B cell (primary cell): ENCODE measurements at regions not wholly inside any gene's neighbourhood (a gene's known extent, or its start where the extent isn't known, plus 50 kb on each side); places are given as distances from the start of the nearest gene placed in this dataset.

ENCODE experiments used
- EZH2 ChIP-seq: IDR thresholded peaks from 2 replicates; pipeline ENCODE4 v1.6.1; 2012; ENCODE audit warnings: borderline replicate concordance, low read depth, mild to moderate bottlenecking, moderate library complexity, low read length; ENCODE audit not compliant: insufficient read depth, poor library complexity, severe bottlenecking
- TF ChIP-seq, protein P1 (sequence below): fragments of 200-600 bp; IDR thresholded peaks from one replicate; pipeline ENCODE4 v1.8.0; 2022; ENCODE audit warnings: antibody characterized with exemption, mild to moderate bottlenecking

- TF ChIP-seq, protein P1, sequence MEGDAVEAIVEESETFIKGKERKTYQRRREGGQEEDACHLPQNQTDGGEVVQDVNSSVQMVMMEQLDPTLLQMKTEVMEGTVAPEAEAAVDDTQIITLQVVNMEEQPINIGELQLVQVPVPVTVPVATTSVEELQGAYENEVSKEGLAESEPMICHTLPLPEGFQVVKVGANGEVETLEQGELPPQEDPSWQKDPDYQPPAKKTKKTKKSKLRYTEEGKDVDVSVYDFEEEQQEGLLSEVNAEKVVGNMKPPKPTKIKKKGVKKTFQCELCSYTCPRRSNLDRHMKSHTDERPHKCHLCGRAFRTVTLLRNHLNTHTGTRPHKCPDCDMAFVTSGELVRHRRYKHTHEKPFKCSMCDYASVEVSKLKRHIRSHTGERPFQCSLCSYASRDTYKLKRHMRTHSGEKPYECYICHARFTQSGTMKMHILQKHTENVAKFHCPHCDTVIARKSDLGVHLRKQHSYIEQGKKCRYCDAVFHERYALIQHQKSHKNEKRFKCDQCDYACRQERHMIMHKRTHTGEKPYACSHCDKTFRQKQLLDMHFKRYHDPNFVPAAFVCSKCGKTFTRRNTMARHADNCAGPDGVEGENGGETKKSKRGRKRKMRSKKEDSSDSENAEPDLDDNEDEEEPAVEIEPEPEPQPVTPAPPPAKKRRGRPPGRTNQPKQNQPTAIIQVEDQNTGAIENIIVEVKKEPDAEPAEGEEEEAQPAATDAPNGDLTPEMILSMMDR, result no peak
- no peak for TF ChIP-seq EZH2
Measured at GRCh38 chr3:25870452-25870851, 80.6 kb downstream of the OXSM start.
